Left ventricle myocardium superior (tissue), 1 donor: ENCODE measurements at regions not wholly inside any gene's neighbourhood (a gene's known extent, or its start where the extent isn't known, plus 50 kb on each side); places are given as distances from the start of the nearest gene placed in this dataset.
"Not testable (repeated sequence)": the region's sequence is repeated elsewhere in the genome, so short reads cannot be mapped to it uniquely, and the experiment has no call there.

Experiments used
- ATAC-seq: fragments of 200-7000 bp; cut with Tn5 transposase; one replicate; pipeline ENCODE4 v1.9.1; 2020; ENCODE audit warnings: mild to moderate bottlenecking, moderate library complexity
- DNase-seq: peaks from one replicate; pipeline ENCODE4 v3.0.0-alpha.2; 2020
- intact Hi-C: fragments of 100-400 bp; cut with micrococcal nuclease; formaldehyde crosslinking; loops from one replicate; pipeline ENCODE4 v1.11.0; 2022
- donor health status: DM: no; HTN: yes; CAD: no; lungs with severe emphysema.

DNA sequence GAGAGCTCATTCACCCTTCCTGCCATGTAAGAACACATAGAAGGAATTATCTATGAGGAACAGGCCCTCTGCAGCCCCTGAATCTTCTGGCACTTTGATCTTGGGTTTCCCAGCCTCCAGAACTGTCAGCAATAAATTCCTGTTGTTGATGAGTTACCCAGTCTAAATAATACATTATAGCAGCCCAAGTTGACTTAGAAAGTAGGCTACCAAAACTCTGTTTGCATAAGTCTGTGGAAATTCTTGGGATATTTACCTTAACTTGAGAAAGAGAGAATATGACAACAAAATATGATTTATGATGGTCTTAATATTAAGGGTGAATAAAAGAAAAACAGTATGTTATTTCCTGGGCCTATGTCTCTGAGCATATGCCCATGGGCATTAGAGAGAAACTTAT lies 433.0 kb upstream of the LMO3 start:
- ATAC-seq (no peak), DNase-seq (no peak)
- intact Hi-C loops = no loop called here

DNA sequence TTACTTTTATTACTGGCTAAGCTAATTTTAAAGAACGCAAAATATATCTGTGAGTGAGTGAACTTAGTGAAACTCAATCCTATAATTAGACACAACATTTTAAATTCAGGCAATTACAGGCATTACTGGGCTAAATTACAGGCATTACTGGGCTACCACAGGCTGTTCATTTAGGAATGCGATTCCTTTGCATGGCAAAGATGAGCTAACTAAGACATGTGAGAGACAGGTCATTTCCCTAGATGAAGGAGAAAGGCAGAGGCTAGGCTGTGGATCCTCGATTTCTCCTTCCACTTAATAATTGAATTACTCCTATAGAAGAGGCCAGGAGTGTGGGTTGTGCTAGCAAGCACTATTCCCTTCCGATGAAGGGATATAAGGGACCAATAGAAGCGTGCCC lies 429.4 kb upstream of the LMO3 start:
- DNase-seq = no peak
- intact Hi-C loops = no loop called here
- ATAC-seq = no peak

DNA sequence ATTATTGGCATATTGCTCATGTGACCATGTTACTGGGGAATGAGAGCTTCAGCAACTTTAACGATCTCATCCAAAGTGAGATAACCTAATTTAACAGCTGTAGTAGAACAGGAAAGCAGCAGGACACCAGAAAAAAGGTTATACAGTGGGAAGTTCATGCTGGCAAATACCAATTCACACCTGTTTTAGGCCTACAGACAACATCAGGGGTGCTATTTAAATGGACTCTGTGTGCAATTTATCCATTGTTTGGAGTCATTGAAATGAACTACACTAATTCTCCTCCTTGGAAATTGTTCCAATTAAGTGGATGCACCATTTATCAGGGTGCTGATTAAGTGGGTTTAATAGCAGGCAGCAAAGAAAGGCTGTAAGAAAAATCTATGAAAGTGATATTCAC lies 424.4 kb upstream of the LMO3 start:
- intact Hi-C loops = no loop called here
- ATAC-seq = no peak
- DNase-seq = no peak

DNA sequence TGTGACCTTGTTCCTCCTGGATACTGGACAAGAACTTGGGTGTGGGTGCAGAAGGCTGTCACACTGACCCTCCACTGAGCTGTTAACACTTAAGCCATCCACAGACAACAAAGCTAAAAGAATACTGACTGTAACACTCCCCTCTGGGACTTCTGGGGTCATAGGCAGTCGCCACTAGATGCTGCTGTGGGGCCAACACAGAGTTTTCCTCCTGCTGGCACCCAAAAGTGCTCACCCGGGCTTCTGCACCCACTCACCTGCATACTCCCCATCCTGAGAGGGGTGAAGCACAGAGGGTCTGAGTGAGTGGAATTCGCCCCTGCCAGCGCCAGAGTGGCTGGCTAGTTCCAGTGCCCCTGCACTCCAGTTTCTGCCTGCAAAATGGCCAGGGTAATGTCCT lies 422.4 kb upstream of the LMO3 start:
- ATAC-seq (no peak), DNase-seq (no peak)

DNA sequence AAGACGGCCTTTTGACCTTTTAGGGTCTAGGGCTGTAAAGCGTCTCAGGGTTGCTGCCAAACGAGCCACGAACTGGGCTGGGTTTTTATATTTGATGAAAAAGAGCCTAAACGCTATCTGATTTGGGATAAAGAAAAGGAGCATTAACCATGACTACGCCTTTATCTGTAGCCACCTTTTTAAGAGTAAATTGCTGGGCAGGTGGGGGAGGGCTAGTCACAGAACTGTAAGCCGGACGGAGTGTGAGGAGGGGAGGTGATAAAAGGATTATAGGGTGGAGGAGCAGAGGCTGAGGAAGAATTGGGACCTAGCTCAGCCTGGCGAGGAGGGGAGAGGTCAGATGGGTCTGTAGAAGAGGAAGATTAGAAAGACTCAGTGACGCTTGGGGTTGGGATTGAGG lies 419.5 kb upstream of the LMO3 start:
- ATAC-seq, intact Hi-C loops, DNase-seq: not testable (repeated sequence)

More for the DNA sequence above, 422.4 kb upstream of the LMO3 start:
- intact Hi-C loops = no loop called here

DNA sequence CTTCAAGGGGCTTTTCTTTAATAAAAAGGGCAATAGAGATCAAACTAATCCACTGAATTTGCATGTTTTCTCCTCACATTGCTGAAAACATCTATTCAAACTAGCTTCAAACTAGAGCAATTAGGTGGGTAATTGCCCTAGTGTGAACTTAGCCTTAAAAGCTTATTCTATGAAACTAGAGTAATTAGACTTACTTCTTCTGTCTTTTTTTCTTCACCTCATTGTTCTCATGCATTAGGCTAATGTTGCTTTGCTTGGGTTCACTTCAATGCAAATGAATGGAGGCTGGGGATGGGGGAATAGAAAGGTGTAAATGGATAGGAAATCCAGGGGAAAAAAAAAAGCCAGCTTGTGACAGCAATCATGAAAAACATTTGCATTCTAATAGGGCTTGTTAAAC lies 414.8 kb upstream of the LMO3 start:
- no peak for ATAC-seq
- no peak for DNase-seq
- intact Hi-C loops = no loop called here

DNA sequence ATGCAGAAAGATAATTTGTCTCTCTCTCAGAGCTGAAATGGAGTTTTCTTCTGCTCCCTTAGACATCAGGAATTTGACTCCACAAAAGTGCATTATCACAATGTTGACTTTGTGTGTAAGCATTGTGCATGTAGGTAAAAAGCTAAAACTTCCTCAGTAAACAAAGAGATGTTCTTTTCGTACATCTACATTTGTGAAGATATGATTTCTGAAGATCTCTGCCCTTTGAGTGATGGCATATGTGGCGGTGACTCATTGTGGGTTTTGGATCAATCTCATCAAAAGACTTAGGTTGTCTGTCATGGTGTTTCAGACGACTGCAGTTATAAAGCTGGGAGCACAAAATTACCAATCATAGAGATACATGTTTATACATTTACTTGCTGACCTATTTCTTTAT lies 411.4 kb upstream of the LMO3 start:
- intact Hi-C loops = no loop called here
- ATAC-seq (no peak), DNase-seq (no peak)

DNA sequence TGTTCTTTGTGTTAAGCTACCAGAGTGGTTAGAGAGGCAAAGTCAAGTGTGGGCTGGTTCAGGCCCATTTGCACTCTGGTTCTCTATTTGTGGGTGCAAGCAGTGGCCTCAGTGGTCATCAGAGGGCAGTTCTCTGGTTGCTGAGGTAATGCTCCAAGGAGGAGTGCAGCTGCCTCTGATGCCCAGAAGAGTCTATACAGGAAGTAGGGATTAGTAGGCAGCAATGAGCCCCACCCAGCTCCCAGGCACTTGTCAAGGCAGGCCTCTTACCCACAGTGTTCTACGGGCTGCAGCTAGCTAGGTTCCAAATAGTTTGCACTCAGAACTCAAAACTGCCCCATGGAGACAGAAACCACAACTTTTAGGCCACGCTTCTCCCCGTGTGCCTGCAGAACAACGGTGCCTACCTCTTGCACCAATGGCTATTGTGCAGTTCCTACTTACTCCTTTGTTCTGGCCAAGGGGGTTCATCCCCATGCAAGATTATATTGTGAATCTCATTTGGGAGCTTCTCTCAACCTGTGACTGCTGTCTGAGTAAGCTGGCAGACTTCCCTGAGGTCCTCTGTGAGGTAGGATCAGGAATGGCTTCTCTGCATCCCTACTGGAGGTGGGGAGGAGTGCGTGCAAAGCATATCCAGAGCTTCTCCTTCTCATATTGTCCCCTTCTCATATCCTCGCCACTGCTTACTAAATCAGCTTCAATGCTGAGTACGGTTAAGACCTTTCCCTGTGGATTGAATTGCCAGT lies 410.3 kb upstream of the LMO3 start:
- DNase-seq (no peak), ATAC-seq (no peak)
- intact Hi-C loops = no loop called here

DNA sequence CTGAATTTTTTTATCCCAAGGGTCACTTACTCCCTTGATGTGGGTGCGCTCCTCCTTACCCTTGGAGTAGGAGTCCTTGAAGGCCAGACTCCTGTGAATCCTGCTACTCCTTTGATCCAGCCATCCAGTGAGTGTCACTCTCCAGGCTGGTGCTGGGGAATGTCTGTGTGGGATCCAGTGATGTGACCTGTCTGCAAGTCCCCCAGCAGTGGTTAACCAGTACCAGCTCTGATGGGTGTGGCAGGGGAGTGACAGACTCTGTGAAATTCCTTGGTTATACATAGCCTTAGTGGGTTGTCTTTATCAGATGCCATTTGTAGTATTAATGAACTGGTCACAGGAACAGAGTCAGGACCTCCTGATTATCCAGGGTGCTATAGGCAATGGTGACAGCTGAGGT lies 409.5 kb upstream of the LMO3 start:
- no peak for ATAC-seq

DNA sequence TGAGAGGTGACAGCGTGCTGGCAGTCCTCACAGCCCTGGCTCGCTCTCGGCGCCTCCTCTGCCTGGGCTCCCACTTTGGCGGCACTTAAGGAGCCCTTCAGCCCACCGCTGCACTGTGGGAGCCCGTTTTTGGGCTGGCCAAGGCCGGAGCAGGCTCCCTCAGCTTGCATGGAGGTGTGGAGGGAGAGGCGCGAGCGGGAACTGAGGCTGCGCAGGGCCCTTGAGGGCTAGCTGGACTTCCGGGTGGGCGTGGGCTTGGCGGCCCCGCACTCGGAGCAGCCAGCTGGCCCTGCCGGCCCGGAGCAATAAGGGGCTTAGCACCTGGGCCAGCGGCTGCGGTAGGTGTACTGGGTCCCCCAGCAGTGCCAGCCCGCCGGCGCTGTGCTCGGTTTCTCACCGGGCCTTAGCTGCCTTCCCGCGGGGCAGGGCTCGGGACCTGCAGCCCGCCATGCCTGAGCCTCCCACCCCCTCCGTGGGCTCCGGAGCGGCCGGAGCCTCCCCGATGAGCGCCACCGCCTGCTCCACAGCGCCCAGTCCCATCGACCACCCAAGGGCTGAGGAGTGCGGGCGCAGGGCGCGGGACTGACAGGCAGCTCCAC lies 401.6 kb upstream of the LMO3 start:
- intact Hi-C loops, DNase-seq, ATAC-seq: not testable (repeated sequence)

More for the DNA sequence above, 409.5 kb upstream of the LMO3 start:
- intact Hi-C loops = no loop called here
- DNase-seq = no peak

DNA sequence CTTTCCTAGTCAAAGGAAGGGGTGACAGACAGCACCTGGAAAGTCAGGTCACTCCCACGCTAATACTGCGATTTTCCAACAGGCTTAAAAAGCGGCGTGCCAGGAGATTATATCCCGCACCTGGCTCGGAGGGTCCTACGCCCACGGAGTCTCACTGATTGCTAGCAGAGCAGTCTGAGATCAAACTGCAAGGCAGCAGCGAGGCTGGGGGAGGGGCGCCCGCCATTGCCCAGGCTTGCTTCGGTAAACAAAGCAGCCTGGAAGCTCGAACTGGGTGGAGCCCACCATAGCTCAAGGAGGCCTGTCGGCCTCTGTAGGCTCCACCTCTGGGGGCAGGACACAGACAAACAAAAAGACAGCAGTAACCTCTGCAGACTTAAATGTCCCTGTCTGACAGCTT lies 392.6 kb upstream of the LMO3 start:
- ATAC-seq, intact Hi-C loops, DNase-seq: not testable (repeated sequence)

DNA sequence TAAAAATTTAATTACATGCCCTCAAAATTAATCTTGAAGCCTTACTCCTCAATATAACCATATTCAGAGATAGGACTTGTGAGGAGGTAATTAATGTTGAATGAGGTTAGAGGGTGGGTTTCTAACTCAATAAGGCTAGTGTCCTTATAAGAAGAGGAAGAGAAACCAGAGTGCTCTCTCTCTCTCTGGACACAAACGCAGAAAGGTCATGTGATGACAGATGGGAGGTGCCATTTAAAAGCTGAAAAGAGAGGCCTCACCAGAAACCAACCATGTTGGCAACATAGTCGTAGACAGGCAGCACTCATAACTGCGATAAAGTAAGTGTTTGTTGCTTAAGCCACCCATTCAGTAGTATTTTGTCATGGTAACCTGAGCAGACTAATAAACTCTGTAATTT lies 378.5 kb upstream of the LMO3 start:
- intact Hi-C loops = no loop called here
- ATAC-seq = no peak

DNA sequence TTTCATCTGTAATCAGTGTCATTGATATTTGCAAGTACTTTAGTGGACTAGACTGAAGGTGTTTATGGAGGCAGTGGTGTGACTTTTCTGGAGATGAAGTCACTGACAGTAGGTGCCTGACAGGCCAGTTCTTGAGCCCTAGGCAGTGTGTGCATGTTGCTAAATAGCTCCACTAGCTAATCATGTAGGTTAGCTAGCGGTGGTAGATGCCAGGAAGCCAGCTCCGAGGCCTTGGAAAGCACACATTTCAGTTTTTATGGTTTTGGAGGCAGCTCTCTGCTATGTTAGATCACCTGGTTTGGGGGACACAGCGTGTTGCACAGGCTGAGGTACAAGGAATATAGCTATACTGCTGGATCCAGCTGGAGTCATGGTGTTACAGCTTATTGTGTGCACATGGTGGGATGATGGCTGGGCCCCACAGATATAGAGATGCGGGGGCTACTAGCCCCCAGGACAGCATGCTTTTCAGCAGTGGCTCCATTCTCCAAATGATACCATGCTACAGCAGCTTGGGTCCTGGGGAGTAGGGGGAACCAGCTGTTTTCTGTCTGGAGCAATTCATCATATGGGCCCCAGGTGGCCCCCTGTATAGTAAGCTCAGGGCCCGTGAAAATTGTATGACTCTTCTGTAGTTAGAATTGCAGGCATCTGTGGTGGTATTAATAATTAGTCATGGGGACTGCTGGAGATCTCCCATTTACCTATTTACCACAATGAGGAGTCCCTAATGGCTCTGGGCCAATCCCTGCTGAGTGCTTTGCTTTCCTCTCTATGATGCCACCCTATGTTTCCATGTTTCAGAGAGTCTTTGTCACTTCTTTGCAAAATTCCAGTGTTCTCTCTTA lies 367.2 kb upstream of the LMO3 start:
- intact Hi-C loops = no loop called here
- no peak for ATAC-seq

More for the DNA sequence above, 378.5 kb upstream of the LMO3 start:
- no peak for DNase-seq

DNA sequence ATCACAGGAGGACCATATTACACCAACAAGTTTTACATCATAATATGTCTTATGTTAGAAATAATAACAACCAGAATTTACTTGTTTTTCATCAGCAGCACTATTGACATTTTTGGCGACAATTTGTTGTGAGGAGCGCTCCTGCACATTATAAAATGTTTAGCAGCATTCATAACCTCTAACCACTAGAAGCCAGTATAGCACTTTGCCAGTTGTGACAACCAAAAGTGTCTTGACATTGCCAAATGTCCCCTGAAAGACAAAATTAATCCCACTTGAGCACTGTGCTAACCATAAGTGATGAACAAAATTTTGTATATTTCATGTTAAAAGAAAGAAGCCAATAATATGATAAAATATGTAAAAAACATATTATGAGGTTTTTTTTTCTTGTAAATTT lies 356.9 kb upstream of the LMO3 start:
- no peak for DNase-seq
- ATAC-seq = no peak
- intact Hi-C loops = no loop called here

More for the DNA sequence above, 367.2 kb upstream of the LMO3 start:
- DNase-seq = no peak

DNA sequence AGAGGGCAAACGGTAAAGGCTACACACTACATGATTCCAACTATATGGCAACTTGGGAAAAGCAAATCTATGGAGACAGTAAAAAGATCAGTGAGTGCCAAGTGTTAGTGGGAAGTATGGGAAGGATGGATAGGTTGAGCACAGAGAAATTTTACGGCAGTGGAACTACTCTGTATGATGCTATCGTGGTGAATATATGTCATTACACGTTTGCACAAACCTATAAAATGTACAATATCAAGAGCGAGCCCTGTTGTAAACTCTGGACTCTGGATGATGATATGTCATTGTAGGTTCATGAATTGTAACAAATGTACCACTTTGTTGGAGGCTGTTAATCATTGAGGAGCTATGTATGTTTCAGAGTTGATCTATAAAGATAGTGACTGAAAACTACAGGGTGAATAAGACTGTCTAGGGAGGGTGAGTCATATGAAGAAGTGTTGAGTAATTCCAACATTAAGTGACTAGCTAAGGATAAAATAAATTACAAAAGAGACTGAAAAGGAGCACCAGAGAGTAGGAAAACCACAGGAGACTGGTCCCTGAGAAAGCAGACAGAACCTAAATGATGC lies 349.2 kb upstream of the LMO3 start:
- intact Hi-C loops = no loop called here
- DNase-seq = no peak
- no peak for ATAC-seq

DNA sequence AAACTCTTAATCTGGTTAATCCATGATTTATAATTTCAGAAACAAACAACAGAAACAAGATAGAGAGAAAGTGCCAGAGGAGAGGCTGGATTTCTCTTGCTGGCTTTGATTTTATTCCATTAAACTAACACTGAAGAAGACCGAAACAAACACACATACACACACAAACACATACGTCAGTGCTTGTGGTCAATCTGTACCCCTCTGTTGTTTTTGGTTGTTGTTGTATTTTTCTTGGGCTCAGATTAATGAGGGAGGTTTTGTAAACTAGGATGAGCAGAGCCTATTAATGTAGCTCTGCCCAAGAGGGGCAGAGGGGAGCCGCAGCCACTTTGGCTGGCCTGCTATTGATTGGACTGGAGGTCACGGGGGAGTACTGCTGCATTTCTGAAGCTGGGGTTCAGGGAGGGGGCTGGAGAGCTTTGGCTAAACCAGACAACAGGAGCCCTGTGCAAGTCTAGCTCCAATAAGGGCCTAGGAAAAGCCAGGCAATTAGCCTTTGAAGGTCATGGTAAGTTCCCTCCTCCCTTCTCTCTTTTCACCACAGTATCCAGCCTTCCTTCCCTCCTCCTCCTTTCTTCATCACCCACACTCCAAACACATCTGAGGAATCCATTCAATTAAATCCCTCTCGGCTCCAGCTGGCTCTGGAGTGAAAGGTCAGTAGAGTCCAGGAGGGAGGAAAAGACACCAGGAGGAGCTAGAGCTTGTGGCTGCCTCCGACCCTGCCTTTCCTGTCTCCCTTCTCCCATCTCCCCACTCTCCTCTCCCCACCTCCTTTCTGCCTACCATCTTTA lies 344.1 kb upstream of the LMO3 start:
- DNase-seq (no peak), ATAC-seq (no peak)
- intact Hi-C loops = no loop called here

DNA sequence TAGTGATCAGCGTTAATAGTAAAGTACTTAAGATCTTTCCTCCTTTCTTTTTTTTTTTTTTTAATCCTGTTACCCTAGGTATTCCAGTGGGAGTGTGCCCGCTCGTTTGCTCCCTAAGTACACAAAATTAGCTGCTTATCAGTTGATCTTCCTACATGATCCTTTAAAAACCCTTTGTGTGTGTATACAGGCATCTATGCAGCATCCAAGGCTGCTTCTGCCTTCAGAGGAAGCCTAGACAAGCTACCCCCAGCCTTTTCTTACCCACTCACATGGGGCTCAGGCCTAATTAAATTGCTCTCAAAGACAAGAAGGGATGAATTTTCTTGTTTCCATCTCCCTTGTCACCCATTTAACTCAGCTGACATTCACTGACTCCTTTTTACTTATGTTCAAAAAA lies 343.4 kb upstream of the LMO3 start:
- DNase-seq = no peak
- intact Hi-C loops = no loop called here
- no peak for ATAC-seq

DNA sequence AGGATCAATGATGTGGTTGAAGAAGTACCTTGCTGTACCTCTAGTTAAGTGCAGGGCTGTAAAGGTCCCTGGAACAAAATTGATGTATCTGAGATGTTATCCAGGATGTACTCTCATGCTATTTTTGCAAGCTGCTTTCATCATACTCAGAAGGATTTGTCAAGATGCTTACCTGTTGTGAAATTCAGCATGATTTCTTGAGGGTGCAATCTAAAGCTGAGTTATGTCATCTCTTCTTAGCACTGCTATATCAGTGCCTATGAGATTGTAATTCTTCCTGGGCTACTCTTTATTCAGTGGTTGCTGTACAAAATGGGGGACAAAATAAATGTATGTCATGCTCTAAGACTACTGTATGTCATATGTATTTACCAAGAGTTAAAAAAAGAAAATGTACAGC lies 340.7 kb upstream of the LMO3 start:
- ATAC-seq (no peak), DNase-seq (no peak)
- intact Hi-C loops = no loop called here

DNA sequence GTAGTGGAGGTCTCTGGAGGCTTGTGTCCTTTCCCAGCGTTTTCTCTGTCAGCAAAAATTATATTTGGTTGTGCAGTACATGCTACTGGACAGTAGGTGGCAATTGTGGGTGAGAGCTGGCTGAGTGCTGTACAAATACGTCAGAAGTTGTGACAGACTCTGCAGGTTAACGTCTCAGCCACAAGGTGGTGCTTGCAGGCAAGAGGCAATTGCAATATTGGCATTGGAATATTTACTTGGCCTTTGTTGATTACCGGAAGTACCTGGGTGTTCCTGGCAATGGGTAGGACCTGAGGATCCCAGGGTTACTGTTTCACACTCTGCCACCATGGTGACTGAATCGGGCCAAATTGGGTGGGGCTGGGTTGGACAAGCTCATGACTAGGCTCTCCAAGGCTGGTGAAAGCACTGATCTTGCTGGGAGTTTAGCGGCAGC lies 333.9 kb upstream of the LMO3 start:
- ATAC-seq (no peak), DNase-seq (no peak)
- intact Hi-C loops = no loop called here
